Endothelial cell of umbilical vein (primary cell): ENCODE measurements at regions not wholly inside any gene's neighbourhood (a gene's known extent, or its start where the extent isn't known, plus 50 kb on each side); places are given as distances from the start of the nearest gene placed in this dataset.

ENCODE experiments used
- BruUV-seq: library from RNA; stranded (reverse); fragments of 400-500 nt; replicated peaks from 2 replicates; lab custom pipeline; 2021; lab: Mats Ljungman, UMichigan
- CTCF ChIA-PET: fragments of 300-600, 350-600 bp; sonication (Branson Sonifier 250); formaldehyde crosslinking; loops from one replicate; lab custom pipeline; 2021; ENCODE audit warnings: antibody characterized with exemption, inconsistent platforms; lab: Charles Lee
- POLR2A ChIA-PET: fragments of 300-600, 350-600 bp; sonication (Branson Sonifier 250); formaldehyde crosslinking; loops from one replicate; lab custom pipeline; 2021; ENCODE audit warnings: antibody characterized with exemption, inconsistent platforms; lab: Charles Lee
- DNase-seq: peaks from one replicate; pipeline ENCODE4 v3.0.0-alpha.2; 2011; ENCODE audit warnings: low read depth, low spot score
- FAIRE-seq: peaks from 2 replicates; lab custom pipeline; 2011; peaks lifted over from hg19 to GRCh38; lab: Jason Lieb, UNC
- H2AFZ ChIP-seq: 2 replicates; pipeline ENCODE4 v1.6.0; 2012; ENCODE audit warnings: low read depth, low read length, control low read depth, inconsistent platforms
- H3K27ac ChIP-seq: 2 replicates; pipeline ENCODE4 v1.5.1; 2011; ENCODE audit warnings: low read depth, mild to moderate bottlenecking, control low read depth, low read length, moderate library complexity; ENCODE audit not compliant: insufficient read depth
- H3K27me3 ChIP-seq, 2 experiments: 2 replicates each; pipeline versions ENCODE4 v1.6.0 to v1.6.1; 2011; ENCODE audit warnings: low read length in 2 of 2, mixed read lengths in 1 of 2; ENCODE audit not compliant: control insufficient read depth in 2 of 2, insufficient read depth in 2 of 2
- H3K36me3 ChIP-seq, 2 experiments: 2 replicates in 1 of 2; 3 replicates in 1 of 2; pipeline ENCODE4 v1.5.1; 2011; ENCODE audit warnings: low read length in 2 of 2, mild to moderate bottlenecking in 1 of 2, moderate library complexity in 1 of 2; ENCODE audit not compliant: control insufficient read depth in 2 of 2, insufficient read depth in 2 of 2; ENCODE audit errors: extremely low read depth in 1 of 2
- H3K4me1 ChIP-seq: 3 replicates; pipeline ENCODE4 v1.5.1; 2011; ENCODE audit warnings: mild to moderate bottlenecking, low read length; ENCODE audit not compliant: control insufficient read depth, insufficient read depth; ENCODE audit errors: extremely low read depth
- H3K4me2 ChIP-seq: 2 replicates; pipeline ENCODE4 v1.6.1; 2011; ENCODE audit warnings: low read length, control low read depth, mixed read lengths; ENCODE audit not compliant: insufficient read depth
- H3K4me3 ChIP-seq, 3 experiments: fragments of 200-600 bp in 1 of 3; sonication (generic), shearing (Covaris generic) in 1 of 3; replicated peaks in 1 of 3; 2 replicates each; pipeline ENCODE4 v1.5.1; 2011 to 2016; ENCODE audit warnings: control low read depth in 3 of 3, low read length in 3 of 3, mild to moderate bottlenecking in 2 of 3, inconsistent platforms in 1 of 3, low read depth in 1 of 3, moderate library complexity in 1 of 3; ENCODE audit not compliant: insufficient read depth in 1 of 3
- H3K79me2 ChIP-seq: 2 replicates; pipeline ENCODE4 v1.6.0; 2012; ENCODE audit warnings: low read length, inconsistent platforms; ENCODE audit not compliant: control insufficient read depth, insufficient read depth
- H3K9ac ChIP-seq: replicated peaks from 2 replicates; pipeline ENCODE3; 2011; ENCODE audit warnings: low read length, control low read depth; ENCODE audit not compliant: insufficient read depth; ENCODE audit errors: extremely low read depth
- H3K9me1 ChIP-seq: replicated peaks from 3 replicates; pipeline ENCODE4 v1.6.0; 2011; ENCODE audit warnings: mild to moderate bottlenecking, low read length; ENCODE audit not compliant: control insufficient read depth, insufficient read depth; ENCODE audit errors: extremely low read depth
- H3K9me3 ChIP-seq: replicated peaks from 2 replicates; pipeline ENCODE4 v1.5.1; 2012; ENCODE audit warnings: low read length, inconsistent platforms; ENCODE audit not compliant: control insufficient read depth, insufficient read depth
- H4K20me1 ChIP-seq: replicated peaks from 2 replicates; pipeline ENCODE3; 2011; ENCODE audit warnings: mild to moderate bottlenecking, low read length; ENCODE audit not compliant: control insufficient read depth, insufficient read depth; ENCODE audit errors: extremely low read depth
- CTCF ChIP-seq, 2 donors: IDR thresholded peaks; 1 replicate in 1 of 2; 2 replicates in 1 of 2; pipeline ENCODE4 v1.5.1; 2011; ENCODE audit warnings: low read length in 2 of 2, mild to moderate bottlenecking in 2 of 2, moderate library complexity in 2 of 2, control low read depth in 1 of 2, inconsistent platforms in 1 of 2, low read depth in 1 of 2; ENCODE audit not compliant: insufficient read depth in 1 of 2; ENCODE audit errors: extremely low read depth in 1 of 2
- EZH2 ChIP-seq: IDR thresholded peaks from 2 replicates; pipeline ENCODE4 v1.6.1; 2012; ENCODE audit warnings: borderline replicate concordance, low read depth, mild to moderate bottlenecking, moderate library complexity, low read length, inconsistent platforms; ENCODE audit not compliant: severe bottlenecking
- FOS ChIP-seq: IDR thresholded peaks from 2 replicates; pipeline ENCODE4 v1.6.1; 2011; ENCODE audit warnings: mild to moderate bottlenecking, low read length, moderate library complexity, borderline replicate concordance; ENCODE audit not compliant: insufficient read depth
- GATA2 ChIP-seq: IDR thresholded peaks from 2 replicates; pipeline ENCODE4 v1.7.0; 2011; ENCODE audit warnings: low read depth, mild to moderate bottlenecking, moderate library complexity, mixed read lengths, low read length; ENCODE audit not compliant: insufficient read length, insufficient read depth
- JUN ChIP-seq: IDR thresholded peaks from 2 replicates; pipeline ENCODE4 v1.6.1; 2011; ENCODE audit warnings: borderline replicate concordance, low read depth; ENCODE audit not compliant: insufficient read length, insufficient read depth
- MYC ChIP-seq: IDR thresholded peaks from one replicate; pipeline ENCODE4 v1.6.1; 2011; ENCODE audit warnings: mild to moderate bottlenecking, low read depth, low read length
- POLR2A ChIP-seq: IDR thresholded peaks from 2 replicates; pipeline ENCODE4 v1.6.1; 2012; ENCODE audit warnings: low read depth, mild to moderate bottlenecking, control low read depth, low read length
- POLR2AphosphoS5 ChIP-seq: IDR thresholded peaks from 2 replicates; pipeline ENCODE4 v1.6.1; 2012; ENCODE audit warnings: low read depth, mild to moderate bottlenecking, control low read depth, low read length, moderate library complexity; ENCODE audit not compliant: insufficient read depth
- dilution Hi-C: fragments of 300-500 bp; cut with MboI; formaldehyde crosslinking; loops from one replicate; pipeline ENCODE4 v1.15.0; 2019; ENCODE audit warnings: low sequenced_read_pairs; ENCODE audit not compliant: extremely low pct_ligation_motif_present
- intact Hi-C: fragments of 100-400 bp; cut with micrococcal nuclease; formaldehyde crosslinking; loops from one replicate; pipeline ENCODE4 v1.10.0; 2022
- TF ChIP-seq, protein P1 (sequence below): IDR thresholded peaks from 2 replicates; pipeline ENCODE4 v1.6.1; 2011; ENCODE audit not compliant: insufficient read depth, insufficient read length

- Histone ChIP-seq H3K27ac (no peak overlapping the region), H3K4me1 (no peaks in the 10 kb centered on the region), H3K79me2 (no peaks in the 10 kb centered on the region), H3K4me2 (no peak overlapping the region), H3K9me1 (no peaks in the 10 kb centered on the region), H3K36me3 (no peaks in the 10 kb centered on the region), H3K9ac (no peak overlapping the region), H3K9me3 (no peaks in the 10 kb centered on the region), H2AFZ (no peak overlapping the region), H4K20me1 (no peaks in the 10 kb centered on the region), H3K27me3 (peaks cover 0 to 1% of the 10 kb centered on the region in 2 experiments), H3K4me3 (no peak overlapping the region)
- DNase-seq = no peak
- no TSS peak for BruUV-seq
- dilution Hi-C loops (no loop called here), intact Hi-C loops (no loop called here)
- no peak for TF ChIP-seq GATA2
- TF ChIP-seq CTCF (IDR thresholded peaks at IDR 0.05; ENCODE audit: extremely low read depth in 1 of 2, insufficient read depth in 1 of 2, low read depth in 1 of 2, low read length in 2 of 2) = no peak
- TF ChIP-seq, protein P1, sequence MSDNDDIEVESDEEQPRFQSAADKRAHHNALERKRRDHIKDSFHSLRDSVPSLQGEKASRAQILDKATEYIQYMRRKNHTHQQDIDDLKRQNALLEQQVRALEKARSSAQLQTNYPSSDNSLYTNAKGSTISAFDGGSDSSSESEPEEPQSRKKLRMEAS = no peak
- TF ChIP-seq EZH2 = no peak
- TF ChIP-seq POLR2AphosphoS5 = no peak
- TF ChIP-seq JUN = no peak
- no peak for TF ChIP-seq POLR2A
- TF ChIP-seq MYC = no peak
- TF ChIP-seq FOS = no peak
- CTCF ChIA-PET = no interaction called here
- POLR2A ChIA-PET = no interaction called here
- no peak for FAIRE-seq
Measured at GRCh38 chr12:42008996-42009395, 135.7 kb downstream of the GXYLT1 start.
